SK-N-SH treated with all-trans-retinoic acid at 6 μM for 48 hours (cell line): ENCODE measurements at regions not wholly inside any gene's neighbourhood (a gene's known extent, or its start where the extent isn't known, plus 50 kb on each side); places are given as distances from the start of the nearest gene placed in this dataset.
"Not testable (repeated sequence)": the region's sequence is repeated elsewhere in the genome, so short reads cannot be mapped to it uniquely, and the experiment has no call there.

Source experiments
- ARNTL ChIP-seq: fragments of 450-650 bp; formaldehyde crosslinking; IDR thresholded peaks from 2 replicates; pipeline ENCODE4 v1.5.0; 2020; ENCODE audit warnings: low read depth, mild to moderate bottlenecking, moderate library complexity, borderline replicate concordance
- CSDC2 ChIP-seq: fragments of 250-450 bp; sonication (Bioruptor Pico); IDR thresholded peaks from 2 replicates; pipeline ENCODE4 v1.5.0; 2020; ENCODE audit warnings: mild to moderate bottlenecking, moderate library complexity
- RARB ChIP-seq: fragments of 250-450 bp; sonication (Bioruptor Pico); IDR thresholded peaks from 2 replicates; pipeline ENCODE4 v1.8.0; 2021; ENCODE audit warnings: mild to moderate bottlenecking, moderate library complexity
- SNAI2 ChIP-seq: fragments of 250-450 bp; sonication (Bioruptor Pico); IDR thresholded peaks from 2 replicates; pipeline ENCODE4 v1.5.0; 2020; ENCODE audit warnings: mild to moderate bottlenecking, moderate library complexity
- ZFP30 ChIP-seq: fragments of 450-650 bp; formaldehyde crosslinking; IDR thresholded peaks from 2 replicates; pipeline ENCODE4 v1.5.0; 2022; ENCODE audit warnings: mild to moderate bottlenecking, moderate library complexity

DNA sequence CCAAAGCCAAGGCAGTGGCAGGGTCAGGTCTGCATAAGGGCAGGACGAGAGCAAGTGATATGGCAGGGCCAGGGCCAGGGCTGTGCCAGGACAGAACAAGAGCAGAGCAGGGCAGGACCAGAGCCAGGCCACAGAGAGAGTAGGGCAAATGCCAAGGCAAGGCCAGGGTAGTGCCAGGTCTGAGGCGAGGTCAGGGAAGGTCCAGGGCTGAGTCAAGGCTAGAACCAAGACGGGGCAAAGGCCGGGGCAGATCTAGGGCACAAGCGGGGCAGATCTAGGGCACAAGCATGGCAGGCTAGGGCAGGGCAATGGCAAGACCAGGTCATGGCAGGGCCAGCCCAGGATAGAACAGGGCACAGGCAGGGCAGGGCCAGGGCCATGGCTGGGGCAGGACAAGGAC lies 282.0 kb upstream of the POTEB2 start:
- not testable (repeated sequence) for TF ChIP-seq CSDC2, SNAI2, RARB, ZFP30, ARNTL (CRISPR knock-in tag)
